NCI-H146 (cell line): ENCODE measurements at regions not wholly inside any gene's neighbourhood (a gene's known extent, or its start where the extent isn't known, plus 50 kb on each side); places are given as distances from the start of the nearest gene placed in this dataset.

Experiments used
- DNase-seq: peaks from one replicate; lab custom pipeline; 2025; lab: John Stamatoyannopoulos, UW

GRCh38 chr4:125140966-125141495, 173.7 kb upstream of the FAT4 start:
- DNase-seq, result no peak

GRCh38 chr4:125135652-125136051, 179.1 kb upstream of the FAT4 start:
- no peak for DNase-seq

- no peak for DNase-seq
Measured at GRCh38 chr4:125132729-125133128, 182.0 kb upstream of the FAT4 start.

- no peak for DNase-seq
Measured at GRCh38 chr4:125131891-125132680, 182.7 kb upstream of the FAT4 start.

GRCh38 chr4:125125276-125125675, 189.5 kb upstream of the FAT4 start:
- no peak for DNase-seq

- no peak for DNase-seq
Measured at GRCh38 chr4:125123570-125124109, 191.1 kb upstream of the FAT4 start.

- no peak for DNase-seq
Measured at GRCh38 chr4:125121581-125121980, 193.2 kb upstream of the FAT4 start.

GRCh38 chr4:125116431-125116830, 198.3 kb upstream of the FAT4 start:
- DNase-seq, result no peak

GRCh38 chr4:125115941-125116340, 198.8 kb upstream of the FAT4 start:
- DNase-seq, result no peak

GRCh38 chr4:125115476-125115875, 199.3 kb upstream of the FAT4 start:
- DNase-seq, result no peak

GRCh38 chr4:125112536-125112935, 202.2 kb upstream of the FAT4 start:
- DNase-seq, result no peak

GRCh38 chr4:125111323-125111722, 203.4 kb upstream of the FAT4 start:
- no peak for DNase-seq

- no peak for DNase-seq
Measured at GRCh38 chr4:125105561-125105960, 209.2 kb upstream of the FAT4 start.

- DNase-seq, result no peak
Measured at GRCh38 chr4:125104616-125105015, 210.1 kb upstream of the FAT4 start.

GRCh38 chr4:125101719-125102118, 213.0 kb upstream of the FAT4 start:
- no peak for DNase-seq

- DNase-seq, result no peak
Measured at GRCh38 chr4:125097729-125098128, 217.0 kb upstream of the FAT4 start.

- DNase-seq, result no peak
Measured at GRCh38 chr4:125096662-125097061, 218.1 kb upstream of the FAT4 start.

- no peak for DNase-seq
Measured at GRCh38 chr4:125091541-125091940, 223.2 kb upstream of the FAT4 start.

- no peak for DNase-seq
Measured at GRCh38 chr4:125091101-125091500, 223.7 kb upstream of the FAT4 start.

- no peak for DNase-seq
Measured at GRCh38 chr4:125084608-125085007, 230.1 kb upstream of the FAT4 start.

GRCh38 chr4:125082729-125083417, 231.9 kb upstream of the FAT4 start:
- DNase-seq, result no peak

GRCh38 chr4:125072269-125072668, 242.5 kb upstream of the FAT4 start:
- no peak for DNase-seq

- DNase-seq, result no peak
Measured at GRCh38 chr4:125070861-125071260, 243.9 kb upstream of the FAT4 start.
